ENCODE measurements at regions not wholly inside any gene's neighbourhood (a gene's known extent, or its start where the extent isn't known, plus 50 kb on each side); places are given as distances from the start of the nearest gene placed in this dataset.

DNA sequence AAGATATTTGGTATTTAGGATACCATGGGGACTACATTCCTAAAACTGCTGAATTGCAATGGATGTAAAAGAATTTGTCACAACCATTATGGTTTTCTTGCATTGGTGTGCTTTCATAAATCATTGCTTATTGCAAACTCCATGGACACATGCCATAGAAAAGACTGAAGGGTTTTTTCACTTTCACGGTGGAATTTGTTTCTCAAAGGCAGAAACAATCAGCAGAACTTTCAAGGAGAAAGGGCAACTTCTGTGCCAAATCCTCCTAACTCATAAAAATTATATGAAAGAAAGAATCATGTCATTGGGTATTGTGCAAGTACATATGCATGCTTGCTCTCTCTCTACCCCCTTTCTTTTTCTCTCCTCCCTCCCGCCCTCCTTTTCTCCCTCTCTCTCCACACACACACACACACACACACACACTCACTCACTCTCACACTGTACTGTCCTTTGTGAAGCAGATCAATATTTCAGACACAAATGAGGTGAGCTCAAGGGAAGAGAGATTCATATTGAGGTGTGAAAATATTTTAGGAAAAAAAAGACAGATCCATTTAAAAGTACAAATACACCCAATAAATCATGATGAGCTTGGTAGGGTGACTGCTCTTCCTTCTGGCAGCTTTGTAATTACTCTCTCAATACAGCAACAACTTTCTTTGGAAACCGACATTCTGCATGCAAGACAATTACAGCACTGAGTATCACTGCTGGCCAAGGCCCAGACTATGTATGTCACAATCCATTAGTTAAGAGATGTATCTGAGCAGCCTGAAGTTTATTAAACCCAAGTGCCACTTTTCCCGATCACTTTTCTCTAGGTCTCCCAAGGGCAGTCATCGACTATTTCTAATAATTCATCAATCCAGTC, 492.6 kb downstream of the TUSC7 start:
- DNase-seq: no peak

DNA sequence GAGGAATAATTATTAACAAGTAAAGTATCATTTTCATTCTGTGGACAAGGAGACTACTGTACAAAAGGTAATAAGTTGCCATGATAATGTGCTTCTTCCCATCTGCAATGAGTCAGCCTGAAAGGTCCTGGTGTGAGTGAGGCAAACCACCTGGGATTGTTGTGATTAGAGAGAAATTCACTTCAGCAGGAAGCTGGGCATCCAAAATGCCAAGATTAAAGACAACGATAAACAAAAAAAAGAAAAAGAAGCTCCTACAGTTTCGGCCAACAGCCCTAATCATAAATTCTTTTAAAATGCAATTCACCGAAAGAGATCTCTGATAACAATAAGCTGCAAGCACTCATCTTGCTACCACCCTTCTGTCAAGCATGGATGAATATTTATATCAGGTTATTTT, 507.8 kb downstream of the TUSC7 start:
- no peak for DNase-seq

DNA sequence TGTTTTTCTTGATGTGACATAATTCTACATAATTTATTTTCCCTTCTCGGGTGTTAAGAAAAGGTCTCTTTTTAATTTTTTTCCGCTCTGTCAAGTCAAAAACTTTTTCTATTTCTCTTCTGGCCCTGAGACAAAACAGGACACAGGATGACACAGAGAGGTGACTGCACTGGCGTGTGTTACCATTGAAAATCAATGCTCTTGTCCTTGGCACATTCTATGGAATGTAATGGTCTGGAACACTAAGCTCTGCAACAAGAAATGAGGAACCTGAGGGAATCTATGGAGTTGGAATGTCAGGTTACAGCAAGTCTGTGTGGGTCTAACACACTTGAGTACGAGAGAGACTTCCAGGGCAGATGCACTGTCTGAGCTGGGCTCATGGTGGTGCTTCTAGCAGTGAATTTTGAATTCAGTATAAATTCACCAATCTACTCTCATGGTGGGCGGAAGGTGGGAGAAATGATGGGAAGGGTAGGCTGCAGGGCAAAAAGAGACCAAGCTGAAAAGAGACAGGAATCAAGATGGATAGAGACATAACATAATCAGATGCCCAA, 508.3 kb downstream of the TUSC7 start:
- no peak for DNase-seq

DNA sequence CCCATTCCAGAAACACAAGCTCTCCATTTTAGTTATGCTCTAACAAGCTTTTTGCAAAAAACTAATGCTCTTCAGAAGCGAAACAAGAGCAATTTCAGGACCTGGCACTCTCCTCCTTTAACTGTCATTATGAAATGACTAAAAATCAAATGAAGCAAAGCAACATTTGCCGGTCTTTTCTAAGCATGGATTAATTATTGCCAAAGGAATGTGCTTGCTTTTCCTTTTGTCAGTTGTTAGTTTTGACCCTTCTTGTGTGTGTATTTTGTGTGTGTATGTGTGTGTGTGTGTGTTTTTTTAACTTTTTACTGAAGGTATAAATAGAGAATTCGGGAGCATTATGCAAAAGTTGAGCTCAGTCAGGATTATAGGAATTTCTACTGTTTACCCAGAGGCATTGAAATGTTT, 509.1 kb downstream of the TUSC7 start:
- no peak for DNase-seq

DNA sequence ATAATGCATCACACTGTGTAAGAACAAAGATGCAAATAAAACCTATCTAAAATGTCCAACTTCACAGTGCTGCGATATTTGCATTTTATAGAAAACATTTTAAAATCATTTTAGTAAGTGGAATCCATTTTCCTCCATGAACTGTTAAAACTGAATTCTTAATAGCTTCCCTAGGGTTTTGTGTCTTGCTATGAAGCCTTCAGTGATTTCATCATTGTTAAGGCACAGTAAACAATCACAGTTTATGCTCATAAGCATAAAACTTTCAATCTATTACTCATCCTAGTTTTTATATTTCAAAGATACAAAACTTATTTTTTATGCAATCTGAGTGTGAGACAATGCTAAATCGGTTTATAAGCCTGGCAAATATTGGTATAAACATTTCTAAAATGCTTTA, 509.7 kb downstream of the TUSC7 start:
- no peak for DNase-seq

DNA sequence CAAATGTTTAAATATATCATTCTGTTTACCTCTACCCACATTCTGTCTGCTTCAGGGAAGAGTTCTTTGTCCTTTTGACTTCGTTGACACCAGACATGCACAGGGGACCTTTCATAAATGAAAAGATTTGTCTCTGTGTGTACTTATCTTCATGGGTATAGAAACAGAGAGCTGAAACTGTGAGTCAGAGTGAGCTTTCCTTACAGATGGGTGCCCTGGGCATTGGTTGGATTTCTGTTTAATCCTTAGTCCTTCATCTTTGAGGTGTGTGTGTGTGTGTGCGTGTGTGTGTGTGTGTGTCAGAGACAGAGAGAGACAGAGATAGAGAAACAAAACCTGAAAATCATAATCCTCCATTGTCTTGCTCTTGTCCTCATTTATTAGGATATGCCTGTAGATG, 517.4 kb downstream of the TUSC7 start:
- DNase-seq: no peak

DNA sequence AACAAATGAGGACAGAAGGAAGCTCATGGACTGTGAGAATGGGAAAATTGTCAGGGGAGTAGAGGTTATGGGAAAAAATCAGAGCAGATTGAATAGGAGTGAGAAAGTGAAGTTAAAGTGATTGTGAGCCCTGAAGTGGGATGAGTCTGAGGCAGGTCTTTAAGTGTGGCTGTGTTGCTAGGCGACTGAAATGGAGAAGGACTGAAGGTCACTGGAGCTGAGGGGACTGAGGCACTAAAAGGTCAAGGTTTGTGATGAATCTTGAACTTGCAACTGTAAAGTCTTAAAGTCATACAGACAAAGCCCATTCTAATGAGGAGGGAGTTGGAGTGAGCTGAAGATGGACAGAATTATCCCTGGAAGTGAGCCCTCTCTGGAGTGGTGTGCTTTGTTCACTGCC, 518.9 kb downstream of the TUSC7 start:
- no peak for DNase-seq

DNA sequence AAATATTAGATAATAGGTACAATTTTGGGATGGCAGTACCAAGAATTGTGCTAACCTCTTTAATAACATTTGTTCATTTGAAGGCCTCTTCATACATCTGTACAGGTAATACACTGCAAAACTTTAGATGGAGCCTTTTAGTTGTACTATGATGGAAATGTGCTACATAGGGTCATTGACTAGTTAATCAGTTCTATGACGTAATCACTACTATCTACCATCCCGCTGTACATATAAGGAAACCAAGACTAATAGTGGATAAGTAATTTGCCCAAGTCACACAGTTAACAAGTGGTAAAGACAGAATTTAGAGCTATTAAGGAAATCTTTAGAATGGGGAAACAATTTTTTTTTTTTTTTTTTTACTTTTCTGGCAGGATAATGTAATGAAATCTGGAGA, 521.3 kb downstream of the TUSC7 start:
- no peak for DNase-seq

DNA sequence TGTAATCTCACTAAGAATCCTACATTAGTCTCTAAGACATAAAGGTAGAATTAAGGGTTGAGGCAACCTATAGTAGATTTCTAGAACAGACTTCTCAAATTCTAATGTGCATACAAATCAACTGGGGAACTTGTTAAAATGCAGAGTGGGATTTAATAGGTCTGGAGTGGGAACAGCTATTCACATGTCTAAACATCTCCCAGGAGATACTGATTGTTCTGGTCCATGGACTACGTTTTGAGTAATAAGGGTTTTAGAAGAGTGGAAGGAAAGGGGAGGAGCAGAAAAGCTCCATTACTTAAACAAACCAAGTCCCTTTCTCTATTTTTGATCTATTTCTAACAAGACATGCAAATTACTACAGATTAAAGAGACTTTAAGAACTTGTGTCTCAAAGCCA, 524.8 kb downstream of the TUSC7 start:
- DNase-seq: no peak

DNA sequence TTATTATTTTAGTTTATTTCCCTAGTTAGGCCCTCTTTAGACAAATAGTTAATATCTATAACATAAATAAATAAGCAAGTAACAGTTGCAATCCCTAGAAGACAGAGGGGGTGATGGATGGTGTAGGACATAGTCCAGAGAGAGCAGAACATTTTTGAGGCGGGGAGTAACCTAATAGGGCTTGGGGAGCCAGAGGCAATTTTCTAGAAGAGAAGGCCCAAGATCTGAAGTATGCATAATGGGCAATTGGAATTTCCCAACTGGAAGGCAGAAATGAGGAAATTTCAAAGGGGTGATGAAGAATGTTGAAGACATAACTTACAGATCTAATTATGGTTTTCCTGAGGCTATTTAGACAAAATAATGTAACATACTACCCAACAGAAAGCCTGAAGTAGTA, 525.7 kb downstream of the TUSC7 start:
- DNase-seq: no peak

DNA sequence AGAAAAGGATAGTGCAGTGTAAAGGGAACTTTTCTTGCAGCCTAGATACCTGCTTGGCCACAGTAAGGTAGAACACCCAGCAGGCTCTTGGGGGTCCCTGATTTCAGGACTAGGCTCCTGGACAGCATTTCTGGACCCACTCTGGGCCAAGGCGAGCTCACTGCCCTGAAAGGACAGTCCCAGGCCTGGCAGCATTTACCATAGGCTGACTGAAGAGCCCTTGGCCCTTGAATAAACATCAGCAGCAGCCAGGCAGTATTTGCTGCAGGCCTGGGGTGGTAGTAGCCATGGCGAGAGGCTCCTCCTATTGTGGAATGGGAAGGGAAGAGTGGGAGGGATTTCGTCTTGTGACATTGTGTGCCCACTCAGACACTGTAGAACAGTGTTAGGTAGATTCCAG, 529.2 kb downstream of the TUSC7 start:
- DNase-seq: peak; percentile 70

DNA sequence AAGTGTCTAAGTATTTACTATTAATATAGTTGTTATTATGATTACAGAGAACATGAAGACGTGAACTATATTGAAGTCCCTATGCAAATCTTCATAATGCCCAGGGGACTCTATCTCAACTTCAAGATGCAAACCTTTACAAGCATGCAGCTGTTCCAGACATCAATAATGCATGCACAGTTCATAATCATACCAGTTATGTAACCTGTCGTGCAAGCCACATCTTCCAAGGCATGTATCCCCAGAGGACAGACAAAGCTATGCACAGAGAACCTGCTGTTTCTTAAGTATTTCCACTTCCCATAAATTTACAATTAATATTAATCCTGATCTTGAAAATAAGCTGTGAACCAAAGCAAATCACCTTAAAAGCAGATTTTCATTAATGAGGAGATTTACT, 534.1 kb downstream of the TUSC7 start:
- no peak for DNase-seq

DNA sequence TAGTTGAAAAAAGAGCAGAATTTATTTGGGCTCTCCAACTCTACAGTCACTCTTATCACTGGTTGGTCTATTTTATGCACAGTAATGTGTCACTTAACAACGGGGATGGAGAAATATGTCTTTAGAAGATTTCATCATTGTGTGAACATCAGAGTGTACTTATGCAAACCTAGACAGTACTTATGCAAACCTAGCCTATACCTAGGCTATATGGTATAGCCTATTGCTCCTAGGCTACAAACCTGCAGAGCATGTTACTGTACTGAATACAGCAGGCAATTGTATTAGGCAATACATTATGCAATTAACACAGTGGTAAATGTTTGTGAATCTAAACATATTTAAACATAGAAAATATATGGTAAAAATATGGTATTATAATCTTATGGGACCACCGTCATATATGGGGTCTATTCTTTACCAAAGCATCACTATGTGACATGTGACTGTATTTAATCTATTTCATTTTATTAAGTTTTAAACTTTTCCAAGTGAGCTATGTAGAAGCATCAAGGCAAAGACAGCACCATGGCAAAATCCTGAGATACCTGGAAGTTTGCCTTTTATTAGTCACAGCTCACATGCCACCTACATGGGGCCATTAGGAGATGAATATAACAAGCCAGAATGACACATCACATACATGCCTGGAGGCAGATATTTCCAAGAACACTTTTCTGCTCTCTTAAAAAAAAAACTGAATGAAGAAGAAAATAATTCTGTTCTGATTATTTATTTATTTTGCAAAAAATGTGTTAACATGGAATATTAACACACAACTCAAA, 537.4 kb downstream of the TUSC7 start:
- no peak for DNase-seq

DNA sequence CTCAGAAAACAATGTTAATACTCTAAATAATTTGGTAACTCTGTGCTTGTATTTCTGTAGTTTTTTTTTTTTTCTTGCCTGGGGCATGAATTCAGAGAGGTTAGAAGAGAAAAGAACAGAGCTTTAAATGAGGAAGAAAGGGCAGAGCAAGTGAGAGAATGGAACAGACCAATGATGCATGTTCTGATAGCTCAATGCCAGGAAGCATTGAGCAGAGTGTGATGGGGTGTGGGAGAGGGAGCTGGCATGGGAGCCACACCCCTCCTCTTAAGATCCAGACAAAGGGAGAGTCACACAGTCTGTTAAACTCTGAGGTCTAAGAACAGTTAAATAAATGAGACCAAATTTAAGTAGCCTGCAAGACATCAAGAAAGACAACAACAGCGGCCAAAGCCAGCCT, 538.6 kb downstream of the TUSC7 start:
- no peak for DNase-seq

DNA sequence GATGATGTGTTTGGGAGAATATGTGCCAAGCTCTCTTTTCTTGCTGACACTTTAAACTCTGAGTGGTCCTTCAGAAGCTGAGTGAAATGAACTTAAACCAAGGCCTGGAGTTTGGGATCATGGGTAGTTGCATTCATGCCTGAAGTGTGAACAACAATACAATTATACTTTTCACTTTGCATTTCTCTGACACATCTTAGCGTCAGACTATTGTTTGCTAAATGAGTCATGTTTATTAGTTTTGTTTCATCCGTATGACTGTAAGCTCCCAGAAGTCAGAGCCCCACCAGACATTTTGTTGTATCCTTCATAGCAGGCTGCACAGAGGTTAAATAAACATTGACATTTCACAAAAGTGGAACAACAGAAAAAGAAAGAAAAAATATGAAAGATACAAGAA, 542.6 kb downstream of the TUSC7 start:
- DNase-seq: no peak

DNA sequence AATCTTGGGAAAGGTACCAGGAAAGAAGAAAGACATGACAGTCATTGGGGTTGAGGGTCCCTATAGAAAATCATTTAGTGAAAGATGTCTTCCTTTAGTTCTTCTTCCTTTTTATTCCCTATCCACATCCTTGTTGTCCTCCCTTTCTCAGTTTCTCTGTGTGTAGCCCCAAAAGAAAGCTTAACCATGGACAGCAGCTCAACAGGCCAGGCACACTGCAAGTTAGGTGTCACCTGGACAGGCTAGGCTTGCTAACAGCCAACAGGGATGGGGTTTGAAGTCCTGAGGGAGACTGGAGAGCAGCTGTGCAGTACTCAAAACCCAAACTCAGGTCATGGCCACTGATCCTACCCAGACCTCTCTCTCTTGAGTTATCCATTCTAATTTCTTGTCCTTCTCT, 543.1 kb downstream of the TUSC7 start:
- no peak for DNase-seq

DNA sequence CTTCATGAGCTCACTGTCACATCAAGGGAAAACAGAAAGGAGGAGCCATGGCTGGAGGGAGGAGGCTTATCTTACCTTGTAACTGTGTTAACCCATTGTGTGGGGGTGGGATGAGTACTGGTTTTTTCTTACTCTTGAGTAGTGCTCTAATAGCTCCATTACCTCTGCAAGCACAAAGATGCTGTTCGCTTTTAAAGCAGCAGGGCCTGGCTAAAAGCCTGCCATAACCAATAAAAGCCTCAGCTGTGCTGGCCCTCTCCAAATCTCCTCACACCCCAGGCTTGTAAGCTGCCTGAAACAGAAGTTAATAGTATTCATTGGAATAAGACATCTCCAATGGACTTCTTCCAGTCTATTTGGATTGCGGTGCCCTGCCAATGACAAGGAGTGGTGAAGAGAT, 544.1 kb downstream of the TUSC7 start:
- no peak for DNase-seq

DNA sequence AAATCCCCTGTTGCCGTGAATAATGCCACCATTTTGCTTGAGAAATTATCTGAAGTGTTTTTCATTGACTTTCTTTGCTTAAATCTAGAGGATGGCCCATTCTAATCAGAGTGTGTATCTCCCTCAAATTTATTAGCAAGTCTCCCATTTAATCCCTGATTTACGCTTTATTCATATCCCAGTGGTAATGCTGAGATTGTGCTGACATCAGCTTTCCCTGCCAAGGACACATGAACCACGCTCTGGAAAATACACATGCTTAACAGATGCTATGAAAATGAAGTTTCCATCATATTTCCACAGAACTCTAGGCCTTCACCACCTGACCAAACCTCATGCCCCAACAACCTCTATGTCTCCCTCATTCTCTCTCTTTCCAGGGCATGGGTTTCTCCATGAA, 545.4 kb downstream of the TUSC7 start:
- DNase-seq: no peak

DNA sequence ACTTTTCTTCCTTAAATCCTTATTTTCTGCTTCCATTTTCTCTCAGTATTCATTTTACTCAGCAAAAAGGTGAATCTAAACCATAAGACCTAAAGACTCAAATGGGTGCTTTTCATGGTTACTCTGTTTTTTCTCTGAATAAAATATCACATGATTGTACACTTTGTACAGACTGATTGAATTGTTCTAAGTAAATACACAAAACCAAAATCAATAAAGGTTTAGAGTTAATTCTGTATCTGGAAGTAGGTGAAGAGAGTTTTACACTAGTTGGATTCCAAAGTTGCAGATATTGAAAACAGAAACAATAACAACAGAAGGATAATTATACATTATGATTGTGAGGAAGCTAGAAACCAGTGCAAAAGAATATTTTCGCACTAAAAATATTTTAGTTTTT, 546.2 kb downstream of the TUSC7 start:
- no peak for DNase-seq

DNA sequence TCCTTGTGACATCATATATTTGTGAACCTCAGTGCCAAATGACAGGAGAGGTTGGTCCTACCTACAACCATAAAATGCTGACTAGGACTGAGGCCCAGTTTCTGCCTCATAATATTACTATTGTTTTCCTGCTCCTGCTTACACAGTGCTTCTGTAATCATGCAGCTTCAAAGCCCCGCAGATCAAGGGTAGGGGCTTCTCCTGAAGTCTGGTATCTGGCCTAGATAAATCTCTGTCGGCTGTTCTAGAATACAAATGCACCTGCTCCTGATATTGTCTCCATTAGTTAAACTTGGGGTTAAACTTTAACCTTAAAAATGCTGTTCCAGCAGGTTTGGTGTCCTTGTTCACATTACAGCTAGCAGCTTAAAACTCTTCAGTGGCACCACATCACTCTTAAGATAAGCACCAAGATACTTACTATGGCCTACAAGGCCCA, 552.4 kb downstream of the TUSC7 start:
- peak; percentile 17 for DNase-seq

DNA sequence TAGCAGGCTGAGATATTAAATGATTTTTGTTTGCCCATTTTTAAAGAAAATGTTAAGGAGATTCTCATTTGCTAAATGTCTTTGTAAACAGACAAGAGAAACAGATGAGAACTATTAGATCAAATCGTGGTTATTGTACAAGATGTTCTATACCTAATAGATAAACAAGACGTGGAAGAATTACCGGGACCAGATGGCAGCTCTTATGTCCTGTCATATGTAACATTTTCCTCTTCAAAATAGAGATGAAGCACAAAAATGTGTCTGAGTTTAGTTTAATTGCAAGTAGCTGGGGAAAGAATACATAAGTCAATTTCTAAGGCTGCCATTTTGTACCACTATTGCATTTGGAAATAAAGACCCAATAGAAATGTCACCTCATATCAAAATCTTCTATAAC, 553.7 kb downstream of the TUSC7 start:
- DNase-seq: no peak

DNA sequence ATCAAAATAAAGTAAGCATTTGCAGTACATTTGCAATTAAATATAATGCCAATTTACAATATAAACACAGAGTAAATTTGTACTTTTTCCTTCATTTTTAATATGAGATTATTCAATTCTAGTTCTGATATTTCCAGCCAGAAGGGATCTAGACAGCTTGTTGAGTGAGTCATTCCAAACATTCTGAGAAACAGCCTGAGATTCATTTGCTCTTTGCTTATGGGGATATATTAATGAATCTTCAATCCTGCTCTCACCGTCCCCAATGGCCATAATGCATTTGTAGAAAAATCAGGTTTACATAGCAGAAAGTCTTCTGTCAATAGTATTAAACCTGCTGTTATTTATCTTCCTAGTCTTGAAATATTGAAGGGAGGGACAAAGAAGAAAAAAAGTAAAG, 554.2 kb downstream of the TUSC7 start:
- no peak for DNase-seq

DNA sequence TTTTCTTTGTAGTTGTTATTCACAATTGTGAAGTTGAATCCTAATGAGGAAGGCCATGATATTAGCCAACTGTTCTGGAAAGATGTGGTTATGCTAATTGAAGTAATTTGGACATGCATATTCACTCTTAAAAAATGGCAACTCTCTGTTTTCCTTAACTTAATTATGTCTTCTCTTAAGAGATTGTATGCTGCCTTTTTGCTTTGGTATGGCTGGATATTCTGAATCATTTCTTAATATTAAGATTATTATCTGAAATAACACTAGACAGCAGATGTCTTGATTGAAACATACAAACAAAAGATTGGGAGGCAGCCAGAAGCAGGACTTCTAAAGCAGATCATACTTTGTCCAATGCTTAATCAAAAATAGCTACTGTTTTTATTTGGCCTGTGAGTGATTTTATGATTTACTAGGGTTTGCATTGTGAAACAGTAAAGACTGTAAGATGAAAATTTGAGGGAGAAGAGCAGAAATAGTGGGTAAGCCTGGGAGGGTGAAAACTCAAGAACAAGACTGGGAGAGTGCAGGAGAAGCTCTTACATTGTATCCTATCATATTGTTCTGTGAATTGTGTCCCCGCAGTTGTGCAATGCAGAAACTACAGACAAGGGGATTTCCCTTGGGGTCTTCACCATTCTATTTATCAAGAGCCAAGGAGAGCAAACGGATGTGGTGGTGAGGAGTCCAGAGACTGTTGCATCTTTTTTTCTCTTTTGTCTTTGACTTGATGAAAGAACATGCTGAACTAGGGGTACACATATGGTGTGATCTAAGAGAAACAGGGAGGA, 554.8 kb downstream of the TUSC7 start:
- DNase-seq: no peak

Data from NCI-H2029 (cell line).